AG04449 (cell line): ENCODE measurements at regions not wholly inside any gene's neighbourhood (a gene's known extent, or its start where the extent isn't known, plus 50 kb on each side); places are given as distances from the start of the nearest gene placed in this dataset.

ENCODE experiments used
- CTCF ChIA-PET: fragments of 350-600 bp; formaldehyde crosslinking; extraction: SDS; loops from one replicate; lab custom pipeline; 2021; ENCODE audit warnings: antibody characterized with exemption; lab: Yijun Ruan, JAX
- POLR2A ChIA-PET: fragments of 400-600, 350-600 bp; formaldehyde crosslinking; extraction: SDS; loops from one replicate; lab custom pipeline; 2020; ENCODE audit warnings: antibody characterized with exemption, inconsistent platforms; lab: Yijun Ruan, JAX
- DNase-seq: peaks from one replicate; pipeline ENCODE4 v3.0.0-alpha.2; 2010; ENCODE audit warnings: low read depth, low spot score
- H3K4me3 ChIP-seq: 2 replicates; pipeline ENCODE4 v1.5.1; 2011; ENCODE audit warnings: low read depth, mild to moderate bottlenecking, control low read depth, low read length
- TF ChIP-seq, protein P1 (sequence below): IDR thresholded peaks from one replicate; pipeline ENCODE4 v1.5.1; 2011; ENCODE audit warnings: mild to moderate bottlenecking, moderate library complexity, low read length, control low read depth, inconsistent platforms; ENCODE audit not compliant: insufficient read depth; ENCODE audit errors: missing control alignments

DNA sequence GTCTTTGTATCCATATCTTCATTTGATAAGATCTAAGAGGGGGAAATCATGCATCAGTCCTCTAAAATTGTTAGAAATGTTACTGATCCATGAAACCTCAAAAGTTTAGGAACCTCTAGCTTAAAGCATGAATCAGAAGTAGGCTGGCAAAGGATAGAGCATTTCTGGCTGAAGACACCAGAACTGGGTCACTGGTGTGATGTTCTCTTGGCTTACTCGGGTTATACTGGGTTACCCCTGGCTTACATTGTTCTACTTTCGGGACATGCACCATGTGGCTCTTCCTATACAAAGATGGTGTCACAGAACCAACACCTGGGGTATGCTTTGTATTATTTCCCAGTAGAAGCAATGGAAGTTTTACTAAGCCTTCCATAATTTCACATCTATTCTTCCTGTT is 83.2 kb upstream of the TNP1 start:
- CTCF ChIA-PET, result no interaction called here
- DNase-seq, result no peak
- TF ChIP-seq, protein P1, sequence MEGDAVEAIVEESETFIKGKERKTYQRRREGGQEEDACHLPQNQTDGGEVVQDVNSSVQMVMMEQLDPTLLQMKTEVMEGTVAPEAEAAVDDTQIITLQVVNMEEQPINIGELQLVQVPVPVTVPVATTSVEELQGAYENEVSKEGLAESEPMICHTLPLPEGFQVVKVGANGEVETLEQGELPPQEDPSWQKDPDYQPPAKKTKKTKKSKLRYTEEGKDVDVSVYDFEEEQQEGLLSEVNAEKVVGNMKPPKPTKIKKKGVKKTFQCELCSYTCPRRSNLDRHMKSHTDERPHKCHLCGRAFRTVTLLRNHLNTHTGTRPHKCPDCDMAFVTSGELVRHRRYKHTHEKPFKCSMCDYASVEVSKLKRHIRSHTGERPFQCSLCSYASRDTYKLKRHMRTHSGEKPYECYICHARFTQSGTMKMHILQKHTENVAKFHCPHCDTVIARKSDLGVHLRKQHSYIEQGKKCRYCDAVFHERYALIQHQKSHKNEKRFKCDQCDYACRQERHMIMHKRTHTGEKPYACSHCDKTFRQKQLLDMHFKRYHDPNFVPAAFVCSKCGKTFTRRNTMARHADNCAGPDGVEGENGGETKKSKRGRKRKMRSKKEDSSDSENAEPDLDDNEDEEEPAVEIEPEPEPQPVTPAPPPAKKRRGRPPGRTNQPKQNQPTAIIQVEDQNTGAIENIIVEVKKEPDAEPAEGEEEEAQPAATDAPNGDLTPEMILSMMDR, result no peak
- no peak overlapping the region for H3K4me3 ChIP-seq
- POLR2A ChIA-PET, result no interaction called here

DNA sequence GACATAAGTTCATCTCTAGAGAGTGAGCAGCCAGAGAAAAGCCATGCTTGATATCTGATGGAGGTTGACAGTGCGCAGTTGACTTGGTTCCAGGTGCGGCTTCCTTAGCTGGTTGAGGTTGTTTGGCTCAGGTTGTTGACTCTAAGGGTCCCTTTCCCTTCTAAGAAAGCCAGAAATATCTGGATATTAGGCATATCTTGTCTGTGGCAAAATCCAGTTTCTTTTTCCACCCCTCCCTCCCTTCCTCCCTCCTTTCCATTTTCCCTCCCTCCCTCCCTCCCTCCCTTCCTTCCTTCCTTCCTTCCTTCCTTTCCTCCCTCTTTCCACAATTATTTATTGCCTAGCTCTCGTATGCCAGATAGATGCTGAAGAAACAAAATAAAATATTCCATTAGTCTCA is 82.6 kb upstream of the TNP1 start:
- TF ChIP-seq, protein P1, result no peak
- CTCF ChIA-PET, result no interaction called here
- no peak for DNase-seq
- POLR2A ChIA-PET, result no interaction called here
- H3K4me3 ChIP-seq, result no peak overlapping the region

DNA sequence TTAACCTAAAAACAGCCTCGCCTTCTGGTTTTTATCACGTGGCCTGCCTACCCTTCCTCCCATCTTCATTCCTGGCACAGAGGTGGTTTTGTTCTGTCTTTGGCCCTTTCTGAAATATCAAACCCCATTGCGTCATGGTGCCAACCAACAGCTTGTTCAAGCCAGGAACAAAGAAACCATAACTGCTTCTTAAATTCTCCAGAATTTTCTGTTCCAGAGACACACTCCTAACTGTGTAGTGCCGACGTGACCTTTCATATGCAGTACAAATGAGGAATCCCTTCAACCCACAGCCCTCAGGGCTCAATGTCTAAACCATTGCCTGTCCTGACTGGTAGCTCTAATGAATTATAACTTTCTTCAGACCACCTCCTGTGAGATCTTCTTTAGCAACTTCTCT is 82.2 kb upstream of the TNP1 start:
- TF ChIP-seq, protein P1, result no peak
- CTCF ChIA-PET, result no interaction called here
- POLR2A ChIA-PET, result no interaction called here
- DNase-seq, result no peak
- no peak overlapping the region for H3K4me3 ChIP-seq

DNA sequence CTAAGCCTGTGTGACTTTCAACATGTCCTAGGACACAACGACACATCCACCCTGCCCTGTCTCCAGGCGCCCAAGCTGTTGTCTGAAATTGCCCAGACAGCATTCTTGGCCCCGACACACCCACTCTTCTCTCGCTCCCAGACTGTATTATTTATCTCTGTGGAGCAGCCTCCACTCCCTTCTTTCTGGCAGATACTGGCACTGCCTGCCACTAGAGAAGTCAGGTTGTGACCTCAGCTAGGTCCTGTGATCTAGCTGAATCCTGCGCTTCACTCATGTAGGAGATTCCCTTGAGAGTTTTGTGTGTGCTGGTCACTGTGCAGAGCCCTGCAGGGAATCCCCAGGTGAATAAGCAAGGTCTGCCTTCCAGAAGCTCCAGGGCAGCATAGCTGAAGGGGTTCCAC is 77.1 kb upstream of the TNP1 start:
- ChIA-PET POLR2A (no interaction called here), CTCF (interaction anchor here (1.1 kb wide), 2 partner anchors 15 to 241 kb away, joined by 3 read pairs; partner anchors contain the start of gene IGFBP5)
- TF ChIP-seq, protein P1, result no peak
- no peak for DNase-seq
- H3K4me3 ChIP-seq, result no peak overlapping the region

DNA sequence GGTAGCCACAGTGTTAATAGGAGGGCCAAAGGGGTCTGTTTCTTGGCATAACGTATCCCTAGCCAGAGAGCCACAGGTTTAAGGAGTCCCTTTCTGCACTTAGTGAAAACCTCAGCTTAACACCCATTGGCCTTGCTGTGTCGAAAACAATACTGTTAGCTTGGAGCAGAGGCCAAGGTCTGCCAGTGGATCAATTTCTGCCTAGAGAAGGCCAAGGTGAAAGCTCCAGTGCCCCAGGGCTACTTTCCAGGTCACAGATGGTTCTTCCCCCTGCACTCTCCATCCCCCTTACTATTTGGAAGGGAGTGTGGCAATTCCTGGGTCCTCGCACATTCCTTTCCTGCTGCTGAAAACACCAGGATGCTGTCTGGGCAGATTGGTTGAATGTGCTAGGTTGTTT is 74.8 kb upstream of the TNP1 start:
- H3K4me3 ChIP-seq, result no peak overlapping the region
- ChIA-PET CTCF (interaction anchor here (1.4 kb wide), 1 partner anchor 20 kb away, joined by 3 read pairs; no protein-coding TSS in a partner anchor), POLR2A (no interaction called here)
- TF ChIP-seq, protein P1, result no peak
- no peak for DNase-seq

DNA sequence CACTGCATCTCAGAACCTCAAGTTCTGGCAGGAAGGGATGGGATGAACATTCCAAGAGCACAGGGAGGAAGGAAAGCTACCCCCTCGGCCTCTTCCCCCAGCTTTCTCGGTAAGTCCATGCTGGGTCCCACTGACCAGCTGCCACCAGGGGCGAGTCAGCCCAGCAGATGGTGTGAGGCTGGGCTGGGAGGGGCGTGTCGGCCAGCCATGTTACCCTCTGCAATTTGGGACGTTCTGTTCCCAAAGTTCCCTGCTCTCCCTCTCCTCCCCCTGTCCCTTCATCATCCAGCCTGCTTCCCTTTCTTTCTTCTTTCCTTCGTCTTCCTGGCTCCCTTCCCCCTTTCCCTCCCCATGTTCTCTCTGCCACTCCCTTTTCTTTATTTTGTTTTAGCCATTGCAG is 74.3 kb upstream of the TNP1 start:
- no peak for DNase-seq
- TF ChIP-seq, protein P1, result no peak
- ChIA-PET CTCF (interaction anchor here (1.4 kb wide), 1 partner anchor 19 kb away, joined by 3 read pairs; no protein-coding TSS in a partner anchor), POLR2A (no interaction called here)
- no peak overlapping the region for H3K4me3 ChIP-seq
